A549 (cell line): ENCODE measurements at regions not wholly inside any gene's neighbourhood (a gene's known extent, or its start where the extent isn't known, plus 50 kb on each side); places are given as distances from the start of the nearest gene placed in this dataset.

Experiments used
- BCL3 ChIP-seq: fragments of >200 bp; sonication (Bioruptor Twin); formaldehyde crosslinking; IDR thresholded peaks from 3 replicates; pipeline ENCODE4 v1.6.1; 2016
- CEBPB ChIP-seq, 2 experiments: fragments of >200 bp in 1 of 2; sonication (Bioruptor Twin) in 1 of 2; formaldehyde crosslinking in 1 of 2; IDR thresholded peaks; 2 replicates each; pipeline ENCODE4 v1.6.1; 2012 to 2016
- EP300 ChIP-seq, 2 experiments: fragments of >200 bp; sonication (Bioruptor Twin); formaldehyde crosslinking; IDR thresholded peaks; 2 replicates in 1 of 2; 3 replicates in 1 of 2; pipeline ENCODE4 v1.6.1; 2016 to 2017
- FOSB ChIP-seq: fragments of 250-450 bp; sonication (Bioruptor Pico); IDR thresholded peaks from 2 replicates; pipeline ENCODE4 v1.5.0; 2020; ENCODE audit warnings: mild to moderate bottlenecking, moderate library complexity
- HDAC2 ChIP-seq: fragments of 200-600 bp; sonication (generic); IDR thresholded peaks from 2 replicates; pipeline ENCODE4 v1.6.1; 2016
- PHF8 ChIP-seq: fragments of 200-600 bp; sonication (generic); IDR thresholded peaks from 2 replicates; pipeline ENCODE4 v1.6.1; 2016; ENCODE audit warnings: low read depth, mild to moderate bottlenecking, antibody characterized with exemption, moderate library complexity, borderline replicate concordance
- POLR2A ChIP-seq: IDR thresholded peaks from 2 replicates; pipeline ENCODE4 v1.6.1; 2012; ENCODE audit warnings: mild to moderate bottlenecking, low read length
- RAD21 ChIP-seq, 2 experiments: fragments of >200 bp in 1 of 2; sonication (Bioruptor Twin) in 1 of 2; formaldehyde crosslinking in 1 of 2; IDR thresholded peaks in 1 of 2; conservative IDR thresholded peaks in 1 of 2; 2 replicates in 1 of 2; 3 replicates in 1 of 2; pipeline ENCODE4 v1.6.1; 2012 to 2018; ENCODE audit warnings: inconsistent platforms in 1 of 2
- RARB ChIP-seq: fragments of 250-450 bp; sonication (Bioruptor Pico); IDR thresholded peaks from 2 replicates; pipeline ENCODE4 v1.8.0; 2021; ENCODE audit warnings: mild to moderate bottlenecking, moderate library complexity
- REST ChIP-seq: fragments of 200-600 bp; sonication (generic); IDR thresholded peaks from 2 replicates; pipeline ENCODE4 v1.6.1; 2016; ENCODE audit warnings: antibody characterized with exemption, mild to moderate bottlenecking, moderate library complexity
- SMC3 ChIP-seq: fragments of >200 bp; sonication (Bioruptor Twin); formaldehyde crosslinking; IDR thresholded peaks from 3 replicates; pipeline ENCODE4 v1.6.1; 2018; ENCODE audit warnings: inconsistent platforms
- TP53 ChIP-seq: fragments of 250-450 bp; sonication (Bioruptor Pico); IDR thresholded peaks from 2 replicates; pipeline ENCODE4 v1.5.0; 2021; ENCODE audit warnings: mild to moderate bottlenecking, moderate library complexity
- ZFP36 ChIP-seq: fragments of 450-650 bp; IDR thresholded peaks from 2 replicates; pipeline ENCODE4 v1.6.1; 2014; ENCODE audit warnings: borderline replicate concordance; ENCODE audit not compliant: partially characterized antibody
- TF ChIP-seq, protein P1 (sequence below): fragments of >200 bp; sonication (Bioruptor Twin); formaldehyde crosslinking; IDR thresholded peaks from 3 replicates; pipeline ENCODE4 v1.5.1; 2016

GRCh38 chr3:146800484-146800883 is 195.3 kb upstream of the PLSCR5 start:
- TF ChIP-seq RAD21 (conservative IDR thresholded peaks at IDR 0.05 in 1 of 2, IDR thresholded peaks at IDR 0.05 in 1 of 2) (no peak), BCL3 (no peak), EP300 (IDR thresholded peaks at IDR 0.05) (no peak), HDAC2 (no peak), REST (no peak), PHF8 (no peak), POLR2A (no peak), TP53 (no peak), SMC3 (no peak), ZFP36 (no peak), CEBPB (IDR thresholded peaks at IDR 0.05) (no peak), FOSB (CRISPR knock-in tag) (no peak), RARB (CRISPR knock-in tag) (no peak)
- TF ChIP-seq, protein P1, sequence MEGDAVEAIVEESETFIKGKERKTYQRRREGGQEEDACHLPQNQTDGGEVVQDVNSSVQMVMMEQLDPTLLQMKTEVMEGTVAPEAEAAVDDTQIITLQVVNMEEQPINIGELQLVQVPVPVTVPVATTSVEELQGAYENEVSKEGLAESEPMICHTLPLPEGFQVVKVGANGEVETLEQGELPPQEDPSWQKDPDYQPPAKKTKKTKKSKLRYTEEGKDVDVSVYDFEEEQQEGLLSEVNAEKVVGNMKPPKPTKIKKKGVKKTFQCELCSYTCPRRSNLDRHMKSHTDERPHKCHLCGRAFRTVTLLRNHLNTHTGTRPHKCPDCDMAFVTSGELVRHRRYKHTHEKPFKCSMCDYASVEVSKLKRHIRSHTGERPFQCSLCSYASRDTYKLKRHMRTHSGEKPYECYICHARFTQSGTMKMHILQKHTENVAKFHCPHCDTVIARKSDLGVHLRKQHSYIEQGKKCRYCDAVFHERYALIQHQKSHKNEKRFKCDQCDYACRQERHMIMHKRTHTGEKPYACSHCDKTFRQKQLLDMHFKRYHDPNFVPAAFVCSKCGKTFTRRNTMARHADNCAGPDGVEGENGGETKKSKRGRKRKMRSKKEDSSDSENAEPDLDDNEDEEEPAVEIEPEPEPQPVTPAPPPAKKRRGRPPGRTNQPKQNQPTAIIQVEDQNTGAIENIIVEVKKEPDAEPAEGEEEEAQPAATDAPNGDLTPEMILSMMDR: no peak
